ENCODE measurements at regions not wholly inside any gene's neighbourhood (a gene's known extent, or its start where the extent isn't known, plus 50 kb on each side); places are given as distances from the start of the nearest gene placed in this dataset.

DNA sequence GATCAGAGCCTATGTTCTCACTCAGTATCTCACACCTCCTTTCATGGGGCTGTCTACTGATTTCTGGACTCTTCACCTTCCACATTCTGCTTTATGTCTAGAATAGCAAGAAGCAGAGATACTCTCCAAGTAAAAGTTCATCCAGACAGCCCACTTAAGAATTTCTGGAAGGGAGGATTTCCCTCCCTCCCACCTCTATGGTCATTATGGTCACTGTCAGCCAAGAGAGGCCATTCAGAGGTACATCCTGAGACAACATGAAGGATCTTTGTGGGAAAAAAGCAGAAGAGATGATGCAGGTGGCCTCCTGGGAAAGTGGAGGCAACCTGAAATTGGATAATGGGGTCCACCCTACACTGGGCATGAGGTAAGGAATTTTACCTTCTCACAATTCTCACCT, 179.5 kb upstream of the ZNF462 start:
- TF ChIP-seq, protein P1, sequence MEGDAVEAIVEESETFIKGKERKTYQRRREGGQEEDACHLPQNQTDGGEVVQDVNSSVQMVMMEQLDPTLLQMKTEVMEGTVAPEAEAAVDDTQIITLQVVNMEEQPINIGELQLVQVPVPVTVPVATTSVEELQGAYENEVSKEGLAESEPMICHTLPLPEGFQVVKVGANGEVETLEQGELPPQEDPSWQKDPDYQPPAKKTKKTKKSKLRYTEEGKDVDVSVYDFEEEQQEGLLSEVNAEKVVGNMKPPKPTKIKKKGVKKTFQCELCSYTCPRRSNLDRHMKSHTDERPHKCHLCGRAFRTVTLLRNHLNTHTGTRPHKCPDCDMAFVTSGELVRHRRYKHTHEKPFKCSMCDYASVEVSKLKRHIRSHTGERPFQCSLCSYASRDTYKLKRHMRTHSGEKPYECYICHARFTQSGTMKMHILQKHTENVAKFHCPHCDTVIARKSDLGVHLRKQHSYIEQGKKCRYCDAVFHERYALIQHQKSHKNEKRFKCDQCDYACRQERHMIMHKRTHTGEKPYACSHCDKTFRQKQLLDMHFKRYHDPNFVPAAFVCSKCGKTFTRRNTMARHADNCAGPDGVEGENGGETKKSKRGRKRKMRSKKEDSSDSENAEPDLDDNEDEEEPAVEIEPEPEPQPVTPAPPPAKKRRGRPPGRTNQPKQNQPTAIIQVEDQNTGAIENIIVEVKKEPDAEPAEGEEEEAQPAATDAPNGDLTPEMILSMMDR (IDR thresholded peaks at IDR 0.05; ENCODE audit: insufficient read depth, missing control alignments), result no peak
- DNase-seq (ENCODE audit: insufficient read length, low spot score), result no peak
- FAIRE-seq, result no peak

DNA sequence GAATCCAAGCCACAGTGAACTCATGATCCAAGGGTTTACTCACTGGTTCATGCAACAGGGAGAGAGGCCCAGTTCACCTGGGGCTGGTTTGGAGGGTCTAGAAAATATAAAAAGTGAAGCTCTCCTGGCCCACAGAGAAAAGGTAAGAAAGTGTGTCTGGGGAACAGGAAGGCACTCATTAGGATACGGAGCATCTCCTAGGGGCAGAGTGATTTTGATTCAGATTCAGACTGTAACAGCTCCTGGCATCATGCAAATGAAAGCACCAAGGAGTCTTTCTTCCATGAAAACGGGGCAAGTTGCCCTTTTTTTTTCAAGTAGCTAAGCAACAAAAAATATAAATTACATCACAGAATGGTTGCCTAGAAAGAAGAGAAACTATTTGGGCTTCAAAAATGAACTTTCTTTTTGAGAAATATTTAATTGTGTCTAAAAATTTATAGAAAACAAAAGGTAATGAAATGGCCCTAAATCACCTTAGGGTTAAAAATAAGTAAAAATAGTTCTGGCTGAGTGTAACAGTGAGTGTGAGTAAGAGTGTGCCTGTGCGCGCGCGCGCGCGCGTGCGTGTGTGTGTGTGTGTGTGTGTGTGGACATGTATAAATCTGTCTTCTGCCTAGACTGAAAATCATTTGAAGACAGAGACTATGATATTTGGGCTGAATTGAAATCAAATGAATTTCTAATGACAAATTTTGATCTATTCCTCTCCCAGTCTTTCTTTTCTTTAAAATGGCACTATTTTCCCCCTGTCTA, 177.8 kb upstream of the ZNF462 start:
- no peak for DNase-seq (ENCODE audit: insufficient read length, low spot score)
- no peak for FAIRE-seq
- TF ChIP-seq, protein P1 (IDR thresholded peaks at IDR 0.05; ENCODE audit: insufficient read depth, missing control alignments), result no peak

DNA sequence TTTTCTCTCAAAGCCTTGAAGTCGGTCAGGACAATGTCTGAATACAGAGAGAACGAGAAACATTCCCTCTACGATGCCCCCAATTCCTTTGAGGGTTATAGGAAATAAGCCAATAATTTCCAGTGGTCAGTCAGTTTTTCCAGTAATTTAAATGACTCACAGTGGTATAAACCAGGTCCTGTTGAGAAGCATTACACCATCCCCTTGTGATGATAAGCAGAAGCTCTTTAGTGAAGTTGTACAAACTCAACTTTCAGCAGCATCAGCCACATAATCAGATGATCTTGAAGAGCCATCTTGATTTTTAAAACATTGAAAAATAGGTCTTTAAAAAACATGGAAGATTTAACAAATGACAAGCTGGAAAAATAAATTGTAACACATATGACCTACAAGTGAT, 173.9 kb upstream of the ZNF462 start:
- FAIRE-seq (no peak), DNase-seq (ENCODE audit: insufficient read length, low spot score) (no peak)
- TF ChIP-seq, protein P1 (IDR thresholded peaks at IDR 0.05; ENCODE audit: insufficient read depth, missing control alignments), result no peak

DNA sequence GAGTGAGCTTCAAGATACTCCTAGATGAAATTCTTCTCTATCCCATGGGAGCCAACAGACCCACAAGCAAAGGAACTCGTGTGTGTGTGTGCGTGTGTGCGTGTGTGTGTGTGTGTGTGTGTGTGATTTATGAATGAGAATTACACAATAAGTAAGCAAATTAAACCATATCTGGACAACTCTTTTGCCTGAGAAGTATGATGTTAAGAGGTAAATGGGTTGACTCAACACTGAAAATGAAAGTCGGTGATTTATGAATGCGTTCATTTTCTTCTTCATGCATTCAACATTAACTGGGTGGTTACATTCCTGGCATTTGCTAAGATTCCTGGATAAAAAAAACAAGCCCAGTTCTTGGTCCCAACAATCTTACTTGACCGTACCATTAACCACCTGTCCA, 171.3 kb upstream of the ZNF462 start:
- FAIRE-seq, result no peak
- DNase-seq (ENCODE audit: insufficient read length, low spot score), result no peak
- TF ChIP-seq, protein P1 (IDR thresholded peaks at IDR 0.05; ENCODE audit: insufficient read depth, missing control alignments), result no peak

DNA sequence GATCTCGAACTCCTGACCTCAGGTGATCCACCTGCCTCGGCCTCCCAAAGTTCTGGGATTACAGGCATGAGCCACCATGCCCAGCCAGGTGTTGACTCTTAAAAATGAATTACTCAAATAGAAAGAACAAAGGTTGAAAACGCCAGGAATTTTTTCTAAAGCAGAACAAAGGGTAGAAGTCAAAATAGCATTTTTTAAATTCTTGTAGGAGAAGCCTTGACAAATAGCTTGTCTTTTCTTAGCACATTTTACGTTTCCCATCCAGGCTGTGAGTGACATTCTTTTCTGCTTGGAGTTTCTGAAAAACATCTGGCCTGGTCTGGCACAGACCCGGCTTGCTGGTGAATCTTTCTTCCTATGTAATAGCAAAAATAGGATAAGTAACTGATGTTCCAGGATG, 169.4 kb upstream of the ZNF462 start:
- FAIRE-seq, result no peak
- TF ChIP-seq, protein P1 (IDR thresholded peaks at IDR 0.05; ENCODE audit: insufficient read depth, missing control alignments), result no peak
- DNase-seq (ENCODE audit: insufficient read length, low spot score), result no peak

DNA sequence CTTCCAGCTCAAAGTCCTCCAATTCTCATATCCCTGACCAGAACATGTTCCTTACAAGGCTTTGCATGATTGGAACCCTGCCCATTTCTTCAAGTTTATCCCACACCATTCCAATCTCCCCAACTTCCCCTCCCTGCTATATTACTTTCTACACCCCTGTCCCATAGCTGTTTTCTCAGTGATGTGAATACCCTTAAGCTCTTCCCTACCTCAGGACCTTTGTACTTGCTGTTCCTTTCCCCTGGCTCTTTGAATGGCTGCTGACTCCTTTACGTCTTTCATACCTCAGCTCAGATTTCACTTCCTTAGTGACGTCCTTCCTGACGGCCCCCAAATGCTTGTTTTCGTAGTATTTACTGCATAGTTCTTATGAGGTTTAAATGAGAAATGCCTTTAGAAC, 166.2 kb upstream of the ZNF462 start:
- FAIRE-seq (no peak), DNase-seq (ENCODE audit: insufficient read length, low spot score) (no peak)
- TF ChIP-seq, protein P1 (IDR thresholded peaks at IDR 0.05; ENCODE audit: insufficient read depth, missing control alignments), result no peak

DNA sequence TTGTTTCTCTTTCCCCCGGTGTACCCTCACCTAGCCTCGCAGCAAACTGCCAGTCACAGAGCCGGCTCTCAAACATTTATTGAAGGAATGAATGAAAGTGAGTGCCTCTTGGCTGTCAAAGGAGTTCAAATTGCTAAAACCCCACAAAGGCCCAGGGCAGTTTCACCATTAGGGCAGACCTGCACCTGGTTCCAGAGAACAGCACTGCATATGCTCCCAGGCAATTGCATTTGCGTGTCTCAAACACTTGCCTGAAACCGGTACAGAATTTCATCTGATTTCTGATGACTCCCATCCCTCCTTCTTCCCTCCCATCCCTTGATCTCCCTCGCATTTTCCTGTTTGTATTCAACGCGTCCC, 165.6 kb upstream of the ZNF462 start:
- DNase-seq (ENCODE audit: insufficient read length, low spot score), result no peak
- TF ChIP-seq, protein P1 (IDR thresholded peaks at IDR 0.05; ENCODE audit: insufficient read depth, missing control alignments), result no peak
- FAIRE-seq, result no peak
